GM19324 (cell line): ENCODE measurements at regions not wholly inside any gene's neighbourhood (a gene's known extent, or its start where the extent isn't known, plus 50 kb on each side); places are given as distances from the start of the nearest gene placed in this dataset.
"Not testable (repeated sequence)": the region's sequence is repeated elsewhere in the genome, so short reads cannot be mapped to it uniquely, and the experiment has no call there.

ENCODE experiments used
- ATAC-seq: cut with Tn5 transposase; IDR thresholded peaks from one replicate; pipeline ENCODE4 v1.9.1; 2021; ENCODE audit warnings: mild to moderate bottlenecking, moderate library complexity; ENCODE audit not compliant: unreplicated experiment, low FRiP score

GRCh38 chr9:67708109-67708508 is 150.6 kb upstream of the ANKRD20A1 start:
- not testable (repeated sequence) for ATAC-seq

DNA sequence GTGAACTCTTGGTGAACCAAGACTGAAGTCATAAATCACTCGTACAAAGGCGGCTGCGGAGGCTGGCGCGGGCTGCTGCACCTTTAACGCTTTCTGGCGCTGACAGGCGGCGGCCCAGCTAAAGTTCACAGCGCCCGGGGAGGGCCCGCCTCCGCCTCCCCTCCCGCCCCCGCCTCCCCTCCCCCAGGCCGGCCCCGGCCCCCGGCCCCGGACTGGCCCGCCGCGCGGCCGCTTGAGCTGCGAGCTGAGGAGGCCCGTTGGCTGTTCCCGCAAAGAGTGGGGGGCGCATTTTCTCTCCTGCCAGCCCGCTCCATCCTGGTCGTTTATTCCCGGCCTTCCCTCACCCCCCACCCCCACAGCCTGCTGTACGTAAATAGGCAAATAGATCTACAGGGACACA is 147.3 kb upstream of the ANKRD20A1 start:
- ATAC-seq, result not testable (repeated sequence)

- not testable (repeated sequence) for ATAC-seq
Observed at GRCh38 chr9:67711931-67712330, 146.8 kb upstream of the ANKRD20A1 start.

GRCh38 chr9:67712956-67713355 is 145.8 kb upstream of the ANKRD20A1 start:
- not testable (repeated sequence) for ATAC-seq

DNA sequence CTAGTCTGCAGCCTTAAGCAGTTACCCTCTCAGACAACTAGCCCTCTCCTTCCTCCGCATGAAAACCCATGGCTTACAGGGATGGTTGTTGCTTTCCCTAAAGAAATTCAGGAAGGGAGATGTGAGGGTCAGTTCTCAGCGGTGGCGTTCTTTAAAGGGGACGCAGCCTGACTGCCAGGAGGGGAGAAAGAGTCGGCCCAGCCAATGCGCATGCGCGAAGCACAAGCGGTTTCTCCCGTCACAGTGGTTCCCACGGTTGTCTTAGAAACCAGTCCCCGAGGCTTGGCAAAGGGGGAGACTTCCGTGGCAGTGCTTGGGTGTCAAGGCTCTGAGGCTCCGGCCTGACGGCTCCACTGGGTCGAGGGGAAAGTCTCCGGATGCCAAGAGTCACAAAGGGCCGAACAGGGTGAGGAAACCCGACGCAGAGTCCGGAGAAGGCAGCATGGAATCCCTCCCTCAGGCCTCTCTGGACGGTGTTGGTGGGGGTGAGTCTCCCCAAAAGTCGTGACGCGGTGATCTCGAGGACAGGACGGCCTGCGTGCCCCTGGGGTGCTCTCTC is 140.8 kb upstream of the ANKRD20A1 start:
- ATAC-seq, result not testable (repeated sequence)

GRCh38 chr9:67720491-67720890 is 138.2 kb upstream of the ANKRD20A1 start:
- not testable (repeated sequence) for ATAC-seq

DNA sequence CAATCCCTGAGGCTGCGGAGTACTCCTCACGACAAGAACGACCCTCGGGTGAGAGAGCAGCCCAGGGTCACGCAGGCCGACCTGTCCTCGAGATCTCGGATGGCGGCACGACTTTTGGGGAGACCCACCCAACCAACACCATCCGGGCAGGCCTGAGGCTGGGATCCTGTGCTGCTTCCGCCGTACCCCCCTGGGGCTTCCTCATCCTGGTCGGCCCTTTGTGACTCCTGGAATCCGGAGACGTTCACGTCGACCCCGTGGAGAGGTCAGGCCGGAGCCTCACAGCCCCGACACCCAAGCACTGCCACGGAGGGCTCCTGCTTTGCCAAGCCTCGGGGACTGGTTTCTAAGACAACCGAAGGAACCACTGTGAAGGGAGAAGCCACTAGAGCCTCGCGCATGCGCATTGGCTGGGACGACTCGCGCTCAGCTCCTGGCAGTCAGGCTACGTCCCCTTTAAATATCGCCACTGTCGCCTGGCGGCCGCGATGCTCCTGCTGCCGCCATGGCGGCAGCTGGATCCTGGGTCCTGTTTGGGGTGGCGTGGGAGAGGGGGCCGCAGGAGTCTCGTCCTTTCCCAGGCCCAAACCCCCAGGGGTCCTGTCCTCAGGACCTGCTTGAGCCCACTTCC is 136.2 kb upstream of the ANKRD20A1 start:
- peak; percentile 89 for ATAC-seq

DNA sequence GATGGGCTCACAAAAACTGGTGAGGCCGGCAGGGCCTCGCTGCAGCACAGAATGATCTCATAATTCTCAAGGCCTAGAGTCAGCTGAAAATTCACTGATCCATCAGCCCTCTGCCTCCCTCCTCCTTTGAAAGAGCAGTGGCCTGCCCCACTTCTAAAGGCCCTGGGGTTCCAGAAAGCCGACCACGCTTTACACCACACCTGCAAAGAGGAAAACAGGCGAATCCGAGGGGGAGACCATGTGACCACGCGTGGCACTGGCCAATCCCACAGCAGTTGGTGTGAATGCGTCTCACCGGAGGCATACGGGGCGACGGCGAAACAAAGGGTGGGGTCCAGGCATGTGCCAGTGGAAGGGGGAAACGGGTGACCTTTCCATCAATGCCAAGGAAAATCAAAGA is 135.5 kb upstream of the ANKRD20A1 start:
- not testable (repeated sequence) for ATAC-seq

DNA sequence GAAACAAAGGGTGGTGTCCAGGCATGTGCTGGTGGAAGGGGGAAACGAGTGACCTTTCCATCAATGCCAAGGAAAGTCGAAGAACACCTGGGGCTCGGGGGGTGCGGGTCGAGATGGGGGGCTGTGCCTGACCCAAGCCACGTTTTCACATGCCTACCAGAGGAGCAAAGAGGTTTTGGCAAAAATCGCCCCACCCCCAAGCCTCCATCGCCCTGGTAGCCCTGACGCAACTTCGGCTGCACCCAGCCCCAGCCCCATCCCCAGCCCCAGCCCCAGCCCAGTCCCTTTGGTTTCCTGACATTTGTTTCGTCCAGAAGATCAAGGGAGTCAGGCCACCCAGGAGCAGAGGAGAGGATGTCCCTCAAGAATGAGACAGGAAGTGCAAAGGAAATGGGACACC is 133.8 kb upstream of the ANKRD20A1 start:
- not testable (repeated sequence) for ATAC-seq

- ATAC-seq, result peak; percentile 70
Observed at GRCh38 chr9:67726213-67726988, 132.3 kb upstream of the ANKRD20A1 start.

DNA sequence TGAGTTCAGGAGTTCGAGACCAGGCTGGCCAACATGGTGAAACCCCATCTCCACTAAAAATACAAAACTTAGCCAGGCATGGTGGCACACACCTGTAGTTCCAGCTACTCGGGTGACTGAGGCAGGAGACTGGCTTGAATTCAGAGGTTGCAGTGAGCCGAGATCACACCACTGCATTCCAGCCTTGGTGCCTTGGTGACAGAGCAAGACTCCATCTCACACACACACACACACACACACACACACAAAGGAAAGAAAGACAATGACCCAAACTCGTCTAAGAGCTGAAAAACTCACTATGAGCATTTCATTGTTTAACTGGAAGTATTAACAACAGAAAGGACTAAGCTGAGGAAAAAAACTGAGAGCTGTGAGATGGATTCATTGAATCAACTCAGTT is 95.6 kb upstream of the ANKRD20A1 start:
- ATAC-seq, result not testable (repeated sequence)

GRCh38 chr9:67771807-67772206 is 86.9 kb upstream of the ANKRD20A1 start:
- ATAC-seq, result not testable (repeated sequence)

GRCh38 chr9:67800170-67800569 is 58.6 kb upstream of the ANKRD20A1 start:
- ATAC-seq, result not testable (repeated sequence)
